ENCODE measurements at regions not wholly inside any gene's neighbourhood (a gene's known extent, or its start where the extent isn't known, plus 50 kb on each side); places are given as distances from the start of the nearest gene placed in this dataset.

- Histone ChIP-seq H2AFZ (ENCODE audit: insufficient read depth, low read depth, low read length, poor library complexity, severe bottlenecking) (no peak overlapping the region), H3K79me2 (ENCODE audit: control insufficient read depth, insufficient read depth, low read length) (no peaks in the 10 kb centered on the region), H4K20me1 (ENCODE audit: control insufficient read depth, insufficient read depth, low read length, poor library complexity, severe bottlenecking) (no peaks in the 10 kb centered on the region), H3K27me3 (replicated peaks in 1 of 4; ENCODE audit: control extremely low read depth in 1 of 4, control insufficient read depth in 3 of 4, insufficient read depth in 4 of 4, low read length in 3 of 4) (peaks cover 0 to 7% (median 0%) of the 10 kb centered on the region in 4 experiments), H3K9ac (ENCODE audit: low read length) (no peak overlapping the region), H3K27ac (ENCODE audit: low read length in 2 of 2) (no peak overlapping the region), H3K4me2 (replicated peaks; ENCODE audit: low read depth, low read length, poor library complexity, severe bottlenecking) (no peak overlapping the region), H3K36me3 (replicated peaks in 1 of 2; ENCODE audit: control extremely low read depth in 1 of 2, control insufficient read depth in 1 of 2, extremely low read depth in 1 of 2, insufficient read depth in 2 of 2, low read length in 1 of 2) (no peaks in the 10 kb centered on the region), H3K9me3 (ENCODE audit: control extremely low read depth in 1 of 3, control insufficient read depth in 2 of 3, insufficient read depth in 1 of 3, low read length in 2 of 3) (no peaks in the 10 kb centered on the region), H3K4me1 (ENCODE audit: control insufficient read depth in 2 of 2, insufficient read depth in 2 of 2, low read length in 2 of 2) (no peaks in the 10 kb centered on the region), H3K4me3 (ENCODE audit: control extremely low read depth in 1 of 5, extremely low read depth in 1 of 5, insufficient read depth in 1 of 5, low read depth in 2 of 5, low read length in 4 of 5) (no peak overlapping the region)
- 97% methylated on average over 10 of the region's 19 CpGs for whole genome bisulfite sequencing (ENCODE audit: insufficient coverage)
- intact Hi-C loops (cut with micrococcal nuclease): no loop called here
- Mint-ChIP-seq H3K4me3 (no peak overlapping the region), H3K27ac (no peak overlapping the region), H3K4me1 (peaks cover 6% of the 10 kb centered on the region), H3K9me3 (ENCODE audit: insufficient read depth) (no peaks in the 10 kb centered on the region), H3K27me3 (peaks cover 48% of the 10 kb centered on the region)
- DNase-seq (no peak), ATAC-seq (ENCODE audit: low read depth) (no peak)
- CTCF ChIA-PET: no interaction called here
- no peak for TF ChIP-seq CTCF (IDR thresholded peaks at IDR 0.05)
- POLR2A ChIA-PET: no interaction called here
Observed at GRCh38 chr17:83159204-83160049, 80.0 kb downstream of the METRNL start.

DNA sequence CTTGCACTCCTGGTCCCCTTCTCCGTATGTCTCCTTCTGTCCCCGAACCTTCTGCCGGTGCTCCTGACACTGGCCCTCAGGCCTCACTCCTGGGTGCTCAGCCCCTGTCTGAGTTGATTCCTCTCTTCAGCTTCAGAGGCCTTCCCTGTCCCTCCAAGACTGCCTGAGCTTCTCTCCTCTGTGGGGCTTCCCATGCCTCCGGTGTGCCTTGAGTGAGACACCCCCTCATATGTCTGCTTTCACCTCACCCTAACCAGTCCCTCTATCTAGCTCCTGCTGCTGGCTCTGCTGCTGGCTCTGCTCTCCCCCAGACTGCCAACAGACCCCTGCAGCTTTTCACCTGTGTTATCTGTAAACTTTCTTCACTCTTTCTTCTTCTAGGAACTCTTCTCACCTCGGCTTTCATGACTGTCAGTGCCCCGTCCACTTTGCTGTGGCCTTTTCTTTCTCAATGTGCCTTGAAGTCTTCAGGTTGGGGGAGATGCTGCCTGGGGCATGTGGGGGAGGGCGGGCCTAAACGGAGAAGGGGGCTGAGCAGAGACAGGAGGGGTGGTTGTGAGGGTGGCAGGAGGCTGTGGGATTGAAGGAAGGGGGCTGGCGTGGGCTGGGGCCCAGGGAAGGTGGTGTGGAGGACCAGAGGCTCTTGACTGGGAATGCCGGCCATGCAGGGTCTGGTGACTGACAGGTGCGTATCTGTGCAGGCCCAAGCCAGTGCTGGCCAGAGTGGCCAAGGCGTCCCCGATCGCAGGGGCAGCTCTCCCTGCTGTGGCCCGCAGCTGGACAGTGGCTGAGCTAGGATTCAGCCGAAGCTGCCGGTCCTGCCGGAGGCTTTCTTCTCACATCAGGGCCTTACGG lies 81.3 kb downstream of the METRNL start:
- H3K79me2 ChIP-seq (ENCODE audit: control insufficient read depth, insufficient read depth, low read length): no peaks in the 10 kb centered on the region
- no peak for DNase-seq
- no peak overlapping the region for H3K4me3 ChIP-seq (ENCODE audit: control extremely low read depth in 1 of 5, extremely low read depth in 1 of 5, insufficient read depth in 1 of 5, low read depth in 2 of 5, low read length in 4 of 5)
- WGBS (ENCODE audit: insufficient coverage): 92% methylated on average over 18 of the region's 19 CpGs
- H3K27me3 Mint-ChIP-seq: peaks cover 53% of the 10 kb centered on the region
- H3K4me1 ChIP-seq (ENCODE audit: control insufficient read depth in 2 of 2, insufficient read depth in 2 of 2, low read length in 2 of 2): no peaks in the 10 kb centered on the region
- no peak overlapping the region for H3K27ac Mint-ChIP-seq
- H3K4me3 Mint-ChIP-seq: no peak overlapping the region
- H3K4me2 ChIP-seq (replicated peaks; ENCODE audit: low read depth, low read length, poor library complexity, severe bottlenecking): no peak overlapping the region
- no peaks in the 10 kb centered on the region for H3K9me3 ChIP-seq (ENCODE audit: control extremely low read depth in 1 of 3, control insufficient read depth in 2 of 3, insufficient read depth in 1 of 3, low read length in 2 of 3)
- CTCF ChIA-PET: no interaction called here
- intact Hi-C loops (cut with micrococcal nuclease): no loop called here
- H4K20me1 ChIP-seq (ENCODE audit: control insufficient read depth, insufficient read depth, low read length, poor library complexity, severe bottlenecking): no peaks in the 10 kb centered on the region
- POLR2A ChIA-PET: no interaction called here
- H3K27me3 ChIP-seq (replicated peaks in 1 of 4; ENCODE audit: control extremely low read depth in 1 of 4, control insufficient read depth in 3 of 4, insufficient read depth in 4 of 4, low read length in 3 of 4): peaks cover 0 to 7% (median 0%) of the 10 kb centered on the region in 4 experiments
- H3K27ac ChIP-seq (ENCODE audit: low read length in 2 of 2): no peak overlapping the region
- no peaks in the 10 kb centered on the region for H3K36me3 ChIP-seq (replicated peaks in 1 of 2; ENCODE audit: control extremely low read depth in 1 of 2, control insufficient read depth in 1 of 2, extremely low read depth in 1 of 2, insufficient read depth in 2 of 2, low read length in 1 of 2)
- peaks cover 4% of the 10 kb centered on the region for H3K9me3 Mint-ChIP-seq (ENCODE audit: insufficient read depth)
- no peak overlapping the region for H3K9ac ChIP-seq (ENCODE audit: low read length)
- no peak for ATAC-seq (ENCODE audit: low read depth)
- no peak overlapping the region for H2AFZ ChIP-seq (ENCODE audit: insufficient read depth, low read depth, low read length, poor library complexity, severe bottlenecking)
- H3K4me1 Mint-ChIP-seq: peaks cover 2% of the 10 kb centered on the region
- TF ChIP-seq CTCF (IDR thresholded peaks at IDR 0.05): no peak

Measured in B cell (primary cell).